ENCODE measurements at regions not wholly inside any gene's neighbourhood (a gene's known extent, or its start where the extent isn't known, plus 50 kb on each side); places are given as distances from the start of the nearest gene placed in this dataset.

- no peak for DNase-seq
Observed at GRCh38 chr5:156230887-156231286, 96.1 kb upstream of the SGCD start.

DNA sequence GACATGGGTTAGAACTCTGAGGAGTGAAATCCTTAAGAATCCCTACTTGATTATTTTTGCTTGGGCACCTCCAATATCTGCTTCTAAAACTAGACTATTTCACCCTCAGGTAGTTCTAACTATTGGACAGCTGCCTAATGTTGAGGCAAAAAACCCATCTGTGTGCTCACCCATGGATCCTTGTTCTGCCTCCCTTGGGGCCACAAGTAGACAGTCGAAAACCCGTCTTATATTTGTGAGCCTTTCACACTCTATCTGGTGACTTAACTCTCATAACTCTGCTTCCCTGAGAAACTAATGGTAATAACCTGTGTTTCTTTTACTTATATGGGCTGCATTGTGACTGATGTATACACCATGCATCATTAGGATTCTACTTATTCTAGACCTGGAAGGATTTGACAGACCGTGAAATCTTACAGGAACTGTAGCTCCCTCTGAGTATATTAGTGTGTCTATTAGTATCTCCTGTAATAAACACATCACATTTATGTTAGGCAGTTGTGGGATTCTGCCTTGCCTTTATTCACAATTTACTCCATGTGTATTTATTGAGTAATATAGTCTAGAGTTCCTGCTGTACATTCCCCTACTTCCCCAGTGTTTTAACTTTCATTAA is 94.6 kb upstream of the SGCD start:
- DNase-seq: no peak

GRCh38 chr5:156237361-156237760 is 89.6 kb upstream of the SGCD start:
- DNase-seq: no peak

- DNase-seq: no peak
Observed at GRCh38 chr5:156239800-156240199, 87.2 kb upstream of the SGCD start.

DNA sequence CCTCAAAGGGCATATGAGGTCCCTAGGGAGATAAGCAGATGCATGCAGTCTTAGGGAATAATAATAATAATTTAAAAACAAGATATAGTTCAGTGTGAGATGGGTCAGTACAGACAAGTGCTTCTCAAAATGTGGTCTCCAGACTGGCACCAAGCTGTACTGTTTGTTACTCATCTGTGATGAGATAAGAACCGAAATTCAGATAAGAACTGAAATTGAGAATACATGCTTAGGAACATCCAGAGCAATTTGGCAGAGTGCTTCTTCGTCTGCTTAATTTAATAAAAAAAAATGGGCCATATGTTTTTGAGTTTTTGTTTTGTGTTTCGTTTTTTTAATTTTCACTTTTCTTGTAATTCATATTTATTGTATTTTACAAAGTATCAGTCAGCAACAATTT is 86.5 kb upstream of the SGCD start:
- no peak for DNase-seq

DNA sequence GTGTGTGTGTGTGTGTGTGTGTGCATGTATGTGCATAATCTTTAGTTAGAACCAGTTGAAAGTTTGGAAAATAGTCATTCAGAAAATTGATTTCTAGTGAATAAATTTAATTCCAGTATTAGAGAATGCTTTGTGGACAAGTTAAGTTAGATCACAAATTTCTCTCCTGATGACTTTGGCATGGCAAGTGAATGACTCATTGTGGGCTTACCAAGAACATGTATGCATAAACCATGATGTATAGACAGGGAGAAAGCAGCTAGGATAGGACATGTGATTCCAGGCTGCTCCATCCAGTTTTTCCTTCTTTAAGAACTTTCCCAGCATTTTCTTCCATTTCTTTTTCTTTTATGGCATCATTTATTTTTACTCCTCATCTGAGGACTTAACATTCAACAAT is 85.7 kb upstream of the SGCD start:
- DNase-seq: no peak

DNA sequence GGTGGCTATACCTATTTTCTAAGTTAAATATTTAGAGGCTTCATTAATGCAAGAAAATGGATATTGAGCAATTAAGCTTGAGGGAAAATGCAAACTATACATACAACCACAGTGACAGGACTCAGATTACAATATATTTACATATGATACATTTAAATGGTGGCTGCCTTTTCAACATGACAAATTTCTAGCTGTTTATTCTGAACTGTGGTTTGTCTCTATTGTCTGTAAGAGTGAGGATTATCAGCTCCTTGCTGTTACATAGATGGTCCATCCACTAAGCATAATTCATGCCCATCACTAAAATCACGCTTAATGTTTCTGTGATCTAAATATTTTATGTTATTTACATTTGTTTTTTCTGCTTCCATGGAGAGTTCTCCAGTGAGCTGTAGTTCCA is 81.1 kb upstream of the SGCD start:
- DNase-seq: no peak

DNA sequence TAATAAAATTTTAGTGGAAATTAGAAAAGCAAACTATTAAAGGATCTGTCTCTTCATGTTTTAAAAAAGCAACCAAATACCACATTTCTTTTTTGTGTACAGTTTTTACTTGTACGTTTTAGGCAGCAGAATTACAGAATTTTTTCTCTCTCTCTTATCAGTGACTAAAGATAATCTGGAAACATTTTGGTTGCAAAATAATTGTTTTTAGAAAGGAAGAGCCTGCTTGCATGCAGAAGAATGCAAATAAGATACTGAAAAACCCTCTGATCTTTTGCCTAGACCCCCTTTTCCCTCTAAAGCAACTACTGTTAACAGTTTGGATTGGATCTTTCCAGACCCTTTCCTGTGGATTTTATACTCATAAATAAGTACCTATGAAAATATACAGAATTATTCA is 75.9 kb upstream of the SGCD start:
- no peak for DNase-seq

DNA sequence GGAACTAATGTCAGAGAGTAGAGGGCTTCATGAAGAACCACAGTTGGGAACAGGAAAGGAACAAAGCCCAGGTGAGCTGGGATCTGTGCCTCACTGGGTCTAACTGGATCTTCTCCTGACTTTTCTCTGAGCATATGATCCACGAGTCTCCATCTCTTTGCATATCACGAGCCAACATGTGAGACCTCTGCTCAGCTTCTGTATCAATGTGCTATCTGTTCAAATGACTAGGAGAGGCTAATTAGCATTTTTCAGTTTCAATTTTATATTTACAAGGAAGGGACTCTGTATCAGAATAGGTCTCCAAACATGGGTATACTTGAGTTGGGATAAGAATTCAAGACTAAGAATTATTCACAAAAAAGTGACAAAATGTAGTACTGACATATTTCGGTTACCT is 73.8 kb upstream of the SGCD start:
- no peak for DNase-seq

- no peak for DNase-seq
Observed at GRCh38 chr5:156254196-156254595, 72.8 kb upstream of the SGCD start.

GRCh38 chr5:156256642-156257041 is 70.3 kb upstream of the SGCD start:
- no peak for DNase-seq

GRCh38 chr5:156258934-156259333 is 68.0 kb upstream of the SGCD start:
- DNase-seq: no peak

- DNase-seq: no peak
Observed at GRCh38 chr5:156259618-156260017, 67.3 kb upstream of the SGCD start.

- no peak for DNase-seq
Observed at GRCh38 chr5:156261275-156261939, 65.6 kb upstream of the SGCD start.

GRCh38 chr5:156271569-156271968 is 55.4 kb upstream of the SGCD start:
- no peak for DNase-seq

DNA sequence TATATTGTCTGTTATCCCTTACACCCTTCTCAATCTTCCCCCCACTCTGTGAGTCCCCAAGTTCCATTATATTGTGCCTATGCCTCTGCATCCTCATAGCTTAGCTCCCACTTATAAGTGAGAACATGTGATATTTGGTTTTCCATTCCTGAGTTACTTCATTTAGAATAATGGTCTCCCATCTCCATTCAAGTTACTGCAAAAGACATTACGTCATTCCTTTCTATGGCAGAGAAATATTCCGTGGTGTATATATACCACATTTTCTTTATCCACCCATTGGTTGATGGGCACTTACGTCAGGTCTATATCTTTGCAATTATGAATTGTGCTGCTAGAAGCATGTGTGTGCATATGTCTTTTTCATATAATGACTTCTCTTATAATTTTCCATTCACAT is 54.8 kb upstream of the SGCD start:
- no peak for DNase-seq

DNA sequence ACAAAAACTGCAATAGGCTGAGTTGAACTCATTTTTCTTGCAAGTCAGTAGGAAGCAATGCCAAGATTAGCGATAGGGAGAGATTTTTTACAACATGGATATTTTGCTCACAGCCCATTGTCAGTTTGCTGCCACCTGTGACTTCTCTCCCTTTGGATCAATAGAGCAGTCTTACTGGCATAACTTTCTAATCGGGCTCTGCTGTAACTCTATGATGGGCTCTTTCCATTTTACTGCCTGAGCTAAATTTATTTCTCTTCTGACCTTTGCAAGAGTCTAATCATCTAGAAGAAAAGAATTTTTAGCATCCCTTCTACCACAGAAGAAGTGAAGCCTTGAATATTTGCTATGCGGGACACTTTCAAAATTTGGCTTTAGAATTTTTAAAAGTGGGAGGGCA is 53.6 kb upstream of the SGCD start:
- DNase-seq: no peak

DNA sequence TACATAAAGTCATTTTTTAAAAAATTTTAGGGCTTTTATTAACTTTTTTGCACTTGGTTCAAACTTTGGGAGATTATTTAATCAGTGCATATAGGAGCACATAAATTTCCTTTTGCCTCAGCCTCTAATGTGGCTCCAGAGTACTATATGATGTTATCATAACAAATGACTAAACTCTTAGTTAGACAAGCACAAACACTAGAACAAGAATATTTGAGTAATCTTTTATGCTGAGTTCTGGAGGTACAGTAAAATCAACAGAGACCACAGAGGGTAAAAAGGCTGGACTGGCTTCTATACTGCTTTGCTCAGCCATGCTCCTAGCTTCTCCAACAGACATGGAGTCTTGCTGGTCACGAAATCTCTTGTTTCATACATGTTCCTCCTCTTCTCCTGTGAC is 52.5 kb upstream of the SGCD start:
- no peak for DNase-seq
